Testis (tissue), 2 donors: ENCODE measurements at regions not wholly inside any gene's neighbourhood (a gene's known extent, or its start where the extent isn't known, plus 50 kb on each side); places are given as distances from the start of the nearest gene placed in this dataset.
A peak's percentile ranks its signal among the peaks of the same experiment; 100 is the strongest.
"Not testable (repeated sequence)": the region's sequence is repeated elsewhere in the genome, so short reads cannot be mapped to it uniquely, and the experiment has no call there.

ENCODE experiments used
- DNase-seq: peaks from one replicate; pipeline ENCODE4 v3.0.0-alpha.2; 2019
- H3K27ac ChIP-seq, 2 donors: fragments of 200-600 bp; sonication (generic); one replicate each; pipeline ENCODE4 v1.5.1; 2019
- H3K27me3 ChIP-seq: fragments of 200-600 bp; sonication (generic); one replicate; pipeline ENCODE4 v1.5.1; 2019
- H3K36me3 ChIP-seq: fragments of 200-600 bp; sonication (generic); one replicate; pipeline ENCODE4 v1.5.1; 2017; ENCODE audit warnings: low read depth; ENCODE audit errors: missing control alignments
- H3K4me1 ChIP-seq: fragments of 200-600 bp; sonication (generic); one replicate; pipeline ENCODE4 v1.5.1; 2019
- H3K4me3 ChIP-seq, 2 donors: fragments of 200-600 bp; sonication (generic); one replicate each; pipeline ENCODE4 v1.5.1; 2017 to 2019
- H3K9me3 ChIP-seq: fragments of 200-600 bp; sonication (generic); one replicate; pipeline ENCODE4 v1.5.1; 2017
- CTCF ChIP-seq, 3 experiments: fragments of 450-650 bp in 2 of 3; fragments of 200-600 bp in 1 of 3; sonication (generic) in 1 of 3; IDR thresholded peaks; one replicate each; pipeline ENCODE4 v1.5.1; 2016 to 2019; ENCODE audit warnings: antibody characterized with exemption in 3 of 3, mild to moderate bottlenecking in 2 of 3, moderate library complexity in 1 of 3
- POLR2A ChIP-seq: fragments of 450-650 bp; IDR thresholded peaks from one replicate; pipeline ENCODE4 v1.6.1; 2017; ENCODE audit warnings: antibody characterized with exemption, mild to moderate bottlenecking, moderate library complexity
- WGBS, 2 donors: methylation state at CpG; one replicate each; pipeline ENCODE4 v1.1.5; 2018; 5-methylcytosine and 5-hydroxymethylcytosine counted together
- intact Hi-C: fragments of 100-400 bp; cut with DNase I; formaldehyde crosslinking; loops from one replicate; pipeline ENCODE4 v1.15.1; 2023; ENCODE audit warnings: low total_unique reads

DNA sequence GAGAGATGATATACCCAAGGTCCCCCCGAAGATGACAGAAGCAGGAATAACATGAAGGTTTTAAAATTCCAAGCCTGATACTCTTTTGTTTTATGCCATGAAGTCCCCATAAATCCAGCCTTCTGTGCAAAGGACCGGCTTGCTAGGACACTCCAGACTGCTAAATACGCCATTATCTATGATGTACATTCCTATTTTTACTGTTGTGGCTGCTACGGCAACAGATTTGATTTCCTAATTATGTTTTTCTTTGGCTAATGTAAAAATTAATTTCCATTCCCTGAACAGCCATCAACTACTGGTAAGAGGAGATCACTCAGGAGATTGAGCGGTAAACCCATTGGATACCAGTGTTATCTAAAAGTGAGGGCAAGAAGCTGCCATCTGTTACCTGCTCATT lies 1090.8 kb downstream of the TYW1 start:
- H3K4me3 ChIP-seq, result no peak overlapping the region
- no peak for DNase-seq

DNA sequence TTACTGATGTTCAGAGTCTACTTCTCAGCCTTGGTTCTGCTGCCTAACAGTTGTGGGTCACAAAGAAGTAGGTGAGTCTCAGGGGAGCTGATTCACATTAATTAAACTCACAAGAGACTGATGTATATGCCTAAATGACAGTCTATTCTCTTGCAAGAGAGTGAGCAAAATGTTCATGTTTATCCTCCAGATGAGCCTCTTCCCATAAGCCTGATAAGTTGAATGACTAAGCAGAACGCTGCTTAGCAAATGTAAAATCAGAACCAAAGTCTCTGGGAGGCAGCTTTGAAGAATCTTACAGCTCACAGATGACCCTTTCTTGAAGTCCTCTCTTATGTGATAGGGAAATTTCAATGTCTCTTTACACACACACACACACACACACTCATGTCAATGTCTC lies 1092.2 kb downstream of the TYW1 start:
- Histone ChIP-seq H3K4me3 (no peak overlapping the region), H3K27ac (no peak overlapping the region), H3K36me3 (no peaks in the 10 kb centered on the region), H3K27me3 (no peaks in the 10 kb centered on the region), H3K4me1 (no peaks in the 10 kb centered on the region), H3K9me3 (no peaks in the 10 kb centered on the region)
- no peak for DNase-seq
- intact Hi-C loops, result no loop called here
- 88 to 90% methylated on average over 1 of the region's 1 CpG for WGBS, 2 donors
- TF ChIP-seq CTCF (IDR thresholded peaks at IDR 0.05), result no peak
- TF ChIP-seq POLR2A, result no peak

More for the DNA sequence above, 1090.8 kb downstream of the TYW1 start:
- no peaks in the 10 kb centered on the region for H3K9me3 ChIP-seq
- TF ChIP-seq CTCF (IDR thresholded peaks at IDR 0.05), result no peak
- TF ChIP-seq POLR2A, result no peak
- H3K36me3 ChIP-seq, result no peaks in the 10 kb centered on the region
- H3K4me1 ChIP-seq, result no peaks in the 10 kb centered on the region
- whole genome bisulfite sequencing, 2 donors, result 82 to 90% methylated on average over 5 of the region's 5 CpGs
- H3K27ac ChIP-seq, result no peak overlapping the region
- intact Hi-C loops, result no loop called here
- H3K27me3 ChIP-seq, result no peaks in the 10 kb centered on the region

GRCh38 chr7:68090256-68090655 lies 1093.6 kb downstream of the TYW1 start:
- H3K27me3 ChIP-seq, H3K4me1 ChIP-seq, H3K27ac ChIP-seq, H3K9me3 ChIP-seq, intact Hi-C loops, DNase-seq, H3K36me3 ChIP-seq: not testable (repeated sequence)
- peak overlapping the region in 1 of 2 donors; percentile 5 for H3K4me3 ChIP-seq
- WGBS, 2 donors, result 83% methylated on average over 17 of the region's 19 CpGs; no CpG with 5 or more reads in 1 of the 2 donors

DNA sequence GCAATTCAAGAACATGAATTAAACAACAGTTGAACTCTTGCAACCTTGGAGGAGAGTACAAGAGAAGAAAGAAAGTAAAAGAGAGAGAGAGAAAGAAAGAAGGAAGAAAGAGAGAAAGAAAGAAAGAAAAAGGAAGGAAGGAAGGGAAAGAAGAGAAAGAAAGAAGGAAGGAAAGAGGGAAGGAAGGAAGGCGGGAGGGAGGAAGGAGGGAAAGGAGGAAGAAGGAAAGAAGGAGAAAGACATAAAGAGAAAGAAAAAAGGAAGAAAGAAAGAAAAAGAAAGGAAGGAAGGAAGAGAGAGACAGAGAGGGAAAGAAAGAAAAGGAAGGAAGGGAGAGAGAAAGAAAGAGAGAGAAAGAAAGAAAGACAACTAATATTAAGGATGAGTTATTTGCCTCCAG lies 1106.7 kb downstream of the TYW1 start:
- Histone ChIP-seq H3K27me3 (no peaks in the 10 kb centered on the region), H3K4me3 (no peak overlapping the region), H3K4me1 (no peaks in the 10 kb centered on the region), H3K36me3 (no peaks in the 10 kb centered on the region), H3K27ac (no peak overlapping the region), H3K9me3 (no peaks in the 10 kb centered on the region)
- WGBS, 2 donors, result 92 to 97% methylated on average over 1 of the region's 1 CpG
- intact Hi-C loops, result no loop called here
- TF ChIP-seq CTCF (IDR thresholded peaks at IDR 0.05), result no peak
- TF ChIP-seq POLR2A, result no peak
- DNase-seq, result no peak

GRCh38 chr7:68107261-68107660 lies 1110.6 kb downstream of the TYW1 start:
- Histone ChIP-seq H3K27me3 (no peaks in the 10 kb centered on the region), H3K36me3 (no peaks in the 10 kb centered on the region), H3K27ac (no peak overlapping the region), H3K9me3 (no peaks in the 10 kb centered on the region), H3K4me1 (no peaks in the 10 kb centered on the region), H3K4me3 (no peak overlapping the region)
- no peak for TF ChIP-seq POLR2A
- TF ChIP-seq CTCF (IDR thresholded peaks at IDR 0.05), result no peak
- WGBS, 2 donors, result 25 to 34% methylated on average over 11 of the region's 11 CpGs
- intact Hi-C loops, result no loop called here
- no peak for DNase-seq
